ENCODE measurements at regions not wholly inside any gene's neighbourhood (a gene's known extent, or its start where the extent isn't known, plus 50 kb on each side); places are given as distances from the start of the nearest gene placed in this dataset.
"Not testable (repeated sequence)": the region's sequence is repeated elsewhere in the genome, so short reads cannot be mapped to it uniquely, and the experiment has no call there.

DNA sequence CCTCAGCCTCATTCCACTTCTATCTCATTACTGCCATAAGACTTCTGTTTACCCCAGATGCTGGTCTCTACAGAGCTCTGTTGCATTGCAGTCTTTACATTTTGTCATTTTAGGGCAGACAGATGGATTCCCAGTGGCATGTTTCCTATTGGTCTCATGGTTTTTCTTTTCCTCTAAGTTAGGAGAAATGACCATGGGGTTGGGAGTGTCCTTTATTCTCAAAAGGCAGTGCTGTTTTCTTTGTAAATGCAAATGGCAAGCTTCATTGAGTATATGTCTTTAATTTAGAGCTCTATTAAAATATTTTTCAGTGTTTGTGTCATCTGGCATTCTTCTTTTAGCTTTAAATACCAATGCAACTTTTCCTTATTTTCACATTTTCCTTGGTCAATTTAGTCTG, 57.0 kb downstream of the MSTN start:
- no peak for DNase-seq (ENCODE audit: low read depth)

DNA sequence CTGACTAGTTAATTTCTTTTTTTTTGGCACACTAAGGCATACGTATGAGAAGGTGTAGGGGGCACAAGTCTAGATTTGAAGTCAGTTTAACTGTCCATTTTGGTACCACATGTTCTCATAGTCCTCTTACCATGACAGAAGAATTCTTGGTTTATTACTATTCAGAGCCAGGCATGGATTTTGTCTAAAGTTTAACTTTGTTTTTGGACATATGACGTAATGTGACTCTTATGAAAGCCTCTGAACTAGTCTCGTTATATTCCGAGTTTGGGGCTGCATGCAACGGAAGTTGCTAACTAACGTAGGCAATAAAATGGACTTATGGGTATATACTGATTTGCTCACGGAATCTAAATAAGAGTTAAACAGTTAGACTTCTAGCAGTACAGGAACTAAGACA, 62.9 kb downstream of the MSTN start:
- DNase-seq (ENCODE audit: low read depth) = no peak

DNA sequence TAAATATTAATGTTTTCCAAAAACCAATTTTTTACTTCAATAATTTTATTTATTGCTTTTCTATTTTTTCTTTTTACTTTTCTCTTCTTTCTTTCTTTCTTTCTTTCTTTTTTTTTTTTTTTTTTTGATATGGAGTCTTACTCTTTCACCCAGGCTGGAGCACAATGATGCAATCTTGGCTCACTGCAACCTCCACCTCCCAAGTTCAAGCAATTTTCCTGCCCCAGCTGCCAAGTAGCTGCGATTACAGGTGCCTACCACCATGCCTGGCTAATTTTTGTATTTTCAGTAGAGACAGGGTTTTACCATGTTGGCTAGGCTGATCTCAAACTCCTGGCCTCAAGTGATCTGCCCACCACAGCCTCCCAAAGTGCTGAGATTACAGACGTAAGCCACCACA, 63.9 kb downstream of the MSTN start:
- DNase-seq (ENCODE audit: low read depth) = not testable (repeated sequence)

DNA sequence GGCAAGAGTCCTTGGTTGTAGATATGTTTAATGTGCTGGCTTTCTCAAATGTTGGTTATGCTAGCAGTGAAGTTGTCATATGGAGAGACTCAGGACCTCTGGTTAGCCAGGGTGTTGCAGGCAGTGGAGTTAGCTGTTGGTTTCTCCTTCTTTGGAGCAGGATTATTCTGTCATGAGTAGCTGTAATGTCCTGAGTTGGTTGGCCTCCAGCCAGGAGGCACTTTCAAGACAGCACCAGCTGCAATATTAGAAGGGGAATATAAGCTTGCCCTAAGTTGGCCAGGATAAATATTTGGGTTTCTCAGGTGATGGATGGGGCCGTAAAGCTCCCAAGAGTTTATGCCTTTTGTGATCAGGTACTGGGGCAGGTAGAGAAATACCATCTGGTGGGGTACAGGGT, 65.5 kb downstream of the MSTN start:
- no peak for DNase-seq (ENCODE audit: low read depth)

DNA sequence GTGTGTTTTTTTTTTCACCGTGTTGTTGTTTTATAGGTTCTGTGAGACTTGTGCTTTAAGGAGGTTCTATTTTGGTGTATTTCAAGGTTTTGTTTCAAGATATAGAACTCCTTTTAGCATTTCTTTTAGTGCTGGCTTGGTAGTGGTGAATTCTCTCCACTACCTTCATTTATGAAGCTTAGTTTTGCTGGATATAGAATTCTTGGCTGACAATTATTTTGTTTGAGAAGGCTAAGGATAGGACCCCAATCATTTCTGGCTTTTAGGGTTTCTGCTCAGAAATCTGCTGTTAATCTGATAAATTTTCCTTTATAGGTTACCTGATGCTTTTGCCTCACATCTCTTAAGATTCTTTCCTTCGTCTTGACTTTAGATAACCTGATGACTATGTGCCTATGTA, 66.8 kb downstream of the MSTN start:
- DNase-seq (ENCODE audit: low read depth) = no peak

DNA sequence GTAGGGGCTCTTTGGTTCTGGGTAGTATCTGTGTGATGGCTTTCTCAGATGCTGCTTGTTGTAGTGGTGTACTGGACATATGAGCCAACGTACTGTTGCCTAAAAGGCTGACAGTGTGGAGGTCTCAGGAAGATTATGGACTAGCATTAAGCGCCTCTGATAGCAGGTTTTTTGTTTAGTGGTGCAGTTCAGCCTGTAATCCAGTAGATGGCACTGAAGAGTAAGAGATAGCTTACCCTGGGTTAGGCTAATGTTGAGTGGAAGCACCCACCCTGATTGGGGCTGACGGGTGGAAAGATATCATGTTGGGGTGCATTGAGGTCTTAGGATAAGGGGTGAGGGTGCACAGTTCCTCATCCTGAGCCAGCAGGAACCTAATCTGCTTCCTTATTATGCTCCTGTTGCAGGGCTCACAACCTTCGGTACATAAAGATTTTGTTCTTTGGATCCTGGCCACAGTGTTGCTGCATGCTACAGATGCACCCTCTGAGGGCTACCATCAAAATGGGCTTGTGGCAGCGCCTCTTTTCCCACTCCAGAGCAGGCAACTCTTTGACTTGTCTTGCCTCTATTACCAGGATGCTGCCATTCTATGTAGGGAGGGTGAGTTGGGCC, 79.6 kb downstream of the MSTN start:
- DNase-seq (ENCODE audit: low read depth) = peak; percentile 7

DNA sequence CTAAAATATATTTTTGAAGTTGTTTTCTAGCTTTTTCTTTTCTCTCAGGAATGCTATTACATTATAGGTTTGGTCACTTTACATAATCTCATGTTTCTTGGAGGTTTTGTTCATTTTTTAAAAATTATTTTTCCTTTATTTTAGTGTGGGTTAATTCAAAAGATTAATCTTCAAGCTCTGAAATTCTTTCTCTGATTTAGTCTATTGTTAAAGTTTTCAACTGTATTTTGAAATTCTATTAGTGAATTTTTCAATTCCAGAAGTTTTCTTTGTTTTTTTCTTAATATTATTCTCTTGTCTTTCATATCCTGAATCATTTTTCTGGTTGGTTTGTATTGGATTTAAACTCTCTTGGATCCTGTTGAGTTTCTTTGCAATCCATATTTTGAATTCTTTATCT, 80.4 kb downstream of the MSTN start:
- no peak for DNase-seq (ENCODE audit: low read depth)

DNA sequence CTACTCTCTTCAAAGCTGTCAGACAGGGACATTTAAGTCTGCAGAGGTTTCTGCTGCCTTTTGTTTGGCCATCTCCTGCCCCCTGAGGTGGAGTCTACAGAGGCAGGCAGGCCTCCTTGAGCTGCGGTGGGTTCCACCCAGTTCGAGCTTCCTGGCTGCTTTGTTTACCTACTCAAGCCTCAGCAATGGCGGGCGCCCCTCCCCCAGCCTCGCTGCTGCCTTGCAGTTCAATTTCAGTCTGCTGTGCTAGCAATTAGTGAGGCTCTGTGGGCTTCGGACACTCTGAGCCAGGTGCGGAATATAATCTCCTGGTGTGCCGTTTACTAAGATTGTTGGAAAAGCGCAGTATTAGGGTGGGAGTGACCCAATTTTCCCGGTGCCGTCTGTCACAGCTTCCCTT, 86.0 kb downstream of the MSTN start:
- DNase-seq (ENCODE audit: low read depth) = not testable (repeated sequence)

DNA sequence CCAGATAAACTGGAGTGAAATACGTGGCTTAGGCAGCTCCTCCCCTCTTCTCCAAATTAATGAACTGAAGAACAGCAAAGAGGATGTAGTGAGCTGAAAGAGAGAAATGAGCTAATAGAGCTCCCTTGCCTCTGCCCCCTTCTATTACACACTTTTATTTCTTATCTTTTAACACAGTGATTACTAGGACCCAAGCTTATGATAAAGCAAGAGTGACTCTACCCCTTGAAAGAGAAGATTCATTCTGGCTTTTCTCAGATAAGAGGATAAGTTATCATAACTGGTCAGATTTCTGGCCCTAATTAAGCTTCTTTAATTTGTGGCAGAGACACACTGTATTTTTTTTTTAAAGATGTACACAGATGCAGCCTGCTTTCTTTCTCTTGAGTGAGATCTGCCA, 102.2 kb downstream of the MSTN start:
- DNase-seq (ENCODE audit: low read depth) = no peak

DNA sequence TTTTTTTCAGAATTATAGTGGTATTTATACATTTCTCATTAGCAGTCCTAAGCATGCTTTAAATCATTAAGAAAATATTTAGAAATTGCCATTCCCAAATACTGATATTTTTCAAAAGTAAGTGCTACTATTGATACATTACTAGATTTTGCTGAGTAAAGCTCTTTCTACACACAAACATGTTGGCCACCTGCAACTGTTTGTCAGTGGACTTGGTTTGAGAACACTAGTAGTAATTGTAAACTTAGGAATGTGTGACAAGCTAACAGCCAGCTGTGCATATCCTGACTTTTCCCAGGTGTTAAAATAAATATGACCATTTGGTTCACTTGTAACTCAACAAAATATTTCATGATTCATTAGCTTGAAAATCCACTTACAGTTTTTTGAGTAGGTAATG, 103.1 kb downstream of the MSTN start:
- DNase-seq (ENCODE audit: low read depth) = no peak

DNA sequence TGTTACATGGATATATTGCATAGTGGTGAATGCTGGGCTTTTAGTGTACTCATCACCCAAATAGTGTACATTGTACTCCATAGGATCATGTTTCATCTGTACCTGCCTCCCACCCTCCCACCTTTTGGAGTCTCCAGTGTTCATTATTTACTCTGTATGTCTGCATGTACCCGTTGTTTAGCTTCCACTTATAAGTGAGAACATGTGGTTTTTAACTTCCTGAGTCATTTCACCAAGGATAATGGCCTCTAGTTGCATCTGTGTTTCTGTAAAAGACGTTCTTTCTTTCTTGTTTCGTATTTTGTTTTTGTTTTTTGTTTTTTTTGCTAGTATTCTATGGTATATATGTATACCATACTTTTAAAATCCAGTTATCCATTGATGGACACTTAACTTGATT, 107.5 kb downstream of the MSTN start:
- no peak for DNase-seq (ENCODE audit: low read depth)

DNA sequence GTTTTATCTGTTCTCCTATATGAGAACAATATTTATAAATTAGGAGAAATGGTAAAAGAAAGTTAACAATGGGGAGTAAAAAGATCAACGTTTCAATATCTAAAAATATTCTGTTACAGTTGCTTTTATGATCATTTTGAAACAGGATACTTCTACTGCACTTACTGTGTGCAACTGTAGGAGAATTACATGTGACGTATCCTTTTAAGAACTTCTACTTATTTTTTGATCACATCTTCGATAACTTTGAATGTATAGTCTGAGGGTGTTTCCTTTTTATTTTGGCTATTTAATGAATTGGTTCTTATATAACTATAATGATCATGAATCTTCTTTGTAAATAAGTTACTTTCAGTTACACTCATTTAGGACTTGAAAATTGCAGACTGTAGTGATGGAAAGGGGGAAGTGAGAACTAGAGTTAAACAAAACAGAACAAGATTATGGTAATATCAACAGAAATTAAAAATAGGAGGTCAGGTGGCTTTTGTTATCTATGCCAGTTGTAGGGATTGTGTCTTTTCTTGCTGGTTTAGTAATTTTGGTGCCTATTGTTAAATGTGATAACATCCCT, 109.9 kb downstream of the MSTN start:
- no peak for DNase-seq (ENCODE audit: low read depth)

DNA sequence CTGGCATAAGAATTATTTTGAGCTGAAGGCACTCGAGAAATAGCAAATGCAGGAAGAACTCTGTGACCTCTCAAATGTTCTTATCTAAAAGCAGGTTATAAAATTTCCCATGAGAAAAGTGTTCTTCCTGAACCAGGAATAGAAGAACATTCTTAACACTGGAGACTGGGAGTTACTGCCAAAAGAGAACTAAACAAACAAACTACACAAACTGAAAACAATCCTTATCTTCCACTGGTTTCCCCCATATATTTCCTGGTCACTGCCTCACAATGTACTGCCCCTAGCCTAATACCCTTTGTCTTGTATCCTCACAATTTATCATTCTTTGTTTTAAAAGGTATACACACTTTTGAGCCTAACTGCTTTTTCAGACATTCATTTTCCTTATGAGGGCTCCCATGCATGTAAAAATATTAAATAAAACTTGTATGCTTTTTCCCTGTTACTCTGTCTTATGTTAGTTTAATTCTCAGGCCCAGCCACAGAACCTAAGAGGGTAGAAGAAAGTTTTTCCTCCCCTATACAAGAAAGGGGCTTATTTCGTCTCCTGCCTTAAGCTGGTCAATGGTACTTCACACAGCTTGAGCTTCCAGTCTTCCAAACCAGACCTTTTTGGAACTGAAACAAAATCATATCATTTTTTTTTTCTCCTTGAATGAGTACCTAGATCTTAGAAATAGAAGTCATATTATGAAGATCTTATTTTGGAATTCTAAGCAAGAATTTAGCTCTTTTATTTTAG, 110.6 kb downstream of the MSTN start:
- no peak for DNase-seq (ENCODE audit: low read depth)

DNA sequence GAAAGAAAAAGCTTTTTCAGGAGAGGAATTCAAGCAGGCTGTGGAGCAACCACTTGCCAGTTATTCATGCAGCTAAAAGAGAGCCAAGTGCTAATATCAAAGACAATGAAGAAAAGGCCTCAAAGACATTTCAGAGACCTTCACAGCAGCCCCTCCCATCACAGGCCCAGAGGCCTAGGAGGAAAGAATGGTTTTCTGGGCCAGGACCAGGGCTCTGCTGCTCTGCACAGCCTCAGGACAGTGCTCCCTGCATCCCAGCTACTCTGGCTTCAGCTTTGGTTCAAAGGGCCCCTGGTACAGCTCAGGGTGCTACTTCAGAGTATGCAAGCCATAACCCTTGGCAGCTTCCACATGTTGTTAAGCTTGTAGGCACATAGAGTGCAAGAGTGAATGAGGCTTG, 119.5 kb downstream of the MSTN start:
- DNase-seq (ENCODE audit: low read depth) = no peak

DNA sequence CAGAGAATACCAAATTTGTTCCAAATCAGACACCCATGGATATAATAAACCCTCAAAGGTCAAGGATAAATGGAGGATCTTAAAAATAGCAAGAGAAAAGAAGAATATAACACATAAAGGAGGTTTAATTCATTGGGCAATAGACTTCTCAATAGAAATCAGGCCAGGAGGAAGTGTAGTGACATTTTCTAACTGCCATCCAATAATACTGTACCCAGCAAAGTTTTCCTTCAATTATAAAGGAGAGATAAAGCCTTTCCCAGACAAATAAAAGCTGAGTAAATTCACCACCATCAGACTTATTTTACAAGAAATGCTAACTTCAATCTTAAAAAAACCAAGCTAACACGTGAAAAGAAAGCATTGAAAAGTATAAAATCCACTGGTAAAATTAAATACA, 121.6 kb downstream of the MSTN start:
- no peak for DNase-seq (ENCODE audit: low read depth)

DNA sequence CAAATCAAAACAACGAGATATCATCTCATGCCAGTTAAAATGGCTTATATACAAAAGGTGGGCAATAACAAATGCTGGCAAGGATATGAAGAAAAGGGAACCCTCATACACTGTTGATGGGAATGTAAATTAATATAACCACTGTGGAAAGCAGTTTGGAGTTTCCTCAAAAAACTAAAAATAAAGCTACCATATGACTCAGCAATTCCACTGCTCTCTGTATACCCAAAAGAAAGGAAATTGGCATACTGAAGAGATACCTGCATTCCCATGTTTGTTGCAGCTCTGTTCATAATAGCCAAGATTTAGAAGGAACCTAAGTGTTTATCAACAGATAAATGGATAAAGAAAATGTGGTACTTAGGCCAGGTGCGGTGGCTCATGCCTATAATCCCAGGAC, 124.8 kb downstream of the MSTN start:
- DNase-seq (ENCODE audit: low read depth) = no peak

DNA sequence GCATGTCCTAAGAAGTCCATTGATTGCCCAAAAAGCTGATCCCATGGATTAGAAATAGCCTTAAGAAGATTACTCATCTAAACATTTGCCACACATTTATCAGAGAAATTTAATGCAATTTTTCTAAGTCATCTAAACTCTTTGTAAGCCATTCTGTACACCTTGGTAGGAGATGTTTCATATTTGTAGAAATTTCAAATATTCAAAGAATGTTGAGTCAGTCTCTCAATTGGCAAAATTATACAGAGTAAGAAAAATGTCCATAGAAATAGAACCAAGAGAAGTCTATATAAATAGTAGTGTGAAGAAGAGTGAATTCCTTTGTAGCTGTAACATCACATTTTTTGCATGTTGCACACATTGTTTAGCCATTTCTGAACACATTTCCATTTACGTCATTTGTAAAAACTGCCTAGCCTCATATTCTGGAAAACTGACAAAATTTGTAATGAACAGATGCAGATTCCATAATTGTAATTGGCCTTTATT, 128.6 kb downstream of the MSTN start:
- no peak for DNase-seq (ENCODE audit: low read depth)

DNA sequence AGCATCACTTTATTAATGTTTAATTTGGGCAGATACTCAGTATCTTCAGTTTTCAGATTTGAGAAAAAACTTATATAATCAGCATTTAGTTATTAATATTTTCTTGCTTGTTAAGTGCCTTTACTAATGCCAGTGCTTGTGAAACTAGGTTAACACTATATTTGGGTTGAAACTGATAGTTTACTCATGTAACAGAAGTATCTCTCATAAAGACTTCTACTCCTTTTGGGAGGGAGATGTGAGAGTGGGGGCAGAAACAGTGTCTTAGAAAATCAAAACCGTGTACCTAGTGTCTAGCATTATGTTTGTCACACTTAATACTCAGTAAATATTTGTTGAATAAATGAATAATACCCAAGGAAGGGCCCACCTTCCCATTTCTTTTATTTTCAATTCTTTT, 129.5 kb downstream of the MSTN start:
- DNase-seq (ENCODE audit: low read depth) = no peak

DNA sequence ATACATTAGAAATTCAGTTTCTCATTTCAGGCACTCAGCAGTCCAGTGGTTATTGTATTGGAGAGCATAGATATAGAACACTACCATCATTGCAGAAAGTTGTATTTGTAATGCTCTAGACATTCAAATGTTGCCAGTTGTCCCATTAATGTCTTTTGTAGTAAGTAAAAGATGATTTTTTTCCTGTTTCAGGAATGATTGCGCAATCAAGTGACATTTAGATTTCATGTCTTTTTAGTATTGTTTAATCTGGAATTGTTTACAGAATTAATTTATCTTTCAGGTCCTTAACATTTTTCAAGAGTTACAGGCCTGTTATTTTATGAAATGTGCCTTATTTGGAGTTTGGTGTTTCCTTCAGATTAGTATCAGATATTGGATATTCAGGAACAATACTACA, 134.7 kb downstream of the MSTN start:
- no peak for DNase-seq (ENCODE audit: low read depth)
